ENCODE measurements at regions not wholly inside any gene's neighbourhood (a gene's known extent, or its start where the extent isn't known, plus 50 kb on each side); places are given as distances from the start of the nearest gene placed in this dataset.

GRCh38 chr1:87560601-87561360 is 232.1 kb downstream of the LMO4 start:
- no peak for TF ChIP-seq CTCF (conservative IDR thresholded peaks at IDR 0.05; ENCODE audit: low read depth, low read length)
- TF ChIP-seq EZH2 (IDR thresholded peaks at IDR 0.05; ENCODE audit: borderline replicate concordance, low read depth, low read length, poor library complexity, severe bottlenecking) = no peak

Data from A673 (cell line).